ENCODE measurements at regions not wholly inside any gene's neighbourhood (a gene's known extent, or its start where the extent isn't known, plus 50 kb on each side); places are given as distances from the start of the nearest gene placed in this dataset.
"Not testable (repeated sequence)": the region's sequence is repeated elsewhere in the genome, so short reads cannot be mapped to it uniquely, and the experiment has no call there.

DNA sequence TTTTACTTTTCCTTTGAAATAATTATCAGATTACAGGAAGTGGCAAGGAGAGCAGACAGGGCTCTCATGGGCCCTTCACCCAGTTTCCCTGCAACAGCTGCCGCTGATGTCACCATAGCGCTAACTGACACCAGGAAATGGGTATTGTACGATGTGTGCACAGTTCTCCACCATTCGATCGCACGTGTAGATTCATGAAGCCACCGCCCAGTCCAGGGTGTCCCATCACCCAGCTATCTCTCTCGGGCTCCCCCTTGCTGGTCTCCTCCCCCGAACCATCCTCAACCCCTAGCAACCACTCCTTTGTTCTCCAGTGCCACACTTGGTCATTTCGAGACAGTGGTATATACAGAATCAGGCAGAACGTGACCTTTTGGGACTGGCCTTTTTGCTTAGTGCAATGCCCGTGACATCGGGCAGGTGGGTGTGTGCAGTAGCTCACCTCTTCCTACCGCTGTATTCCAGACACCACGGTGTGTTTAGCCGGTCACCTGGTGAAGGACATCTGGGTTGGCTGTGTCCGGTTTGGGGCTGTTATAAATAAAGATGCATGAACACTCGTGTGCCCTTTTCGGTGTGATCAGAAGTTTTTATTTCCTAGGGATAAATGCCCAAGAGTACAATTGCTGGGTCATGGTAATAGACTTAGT lies 118.4 kb downstream of the CRYAA start:
- TF ChIP-seq, protein P1, sequence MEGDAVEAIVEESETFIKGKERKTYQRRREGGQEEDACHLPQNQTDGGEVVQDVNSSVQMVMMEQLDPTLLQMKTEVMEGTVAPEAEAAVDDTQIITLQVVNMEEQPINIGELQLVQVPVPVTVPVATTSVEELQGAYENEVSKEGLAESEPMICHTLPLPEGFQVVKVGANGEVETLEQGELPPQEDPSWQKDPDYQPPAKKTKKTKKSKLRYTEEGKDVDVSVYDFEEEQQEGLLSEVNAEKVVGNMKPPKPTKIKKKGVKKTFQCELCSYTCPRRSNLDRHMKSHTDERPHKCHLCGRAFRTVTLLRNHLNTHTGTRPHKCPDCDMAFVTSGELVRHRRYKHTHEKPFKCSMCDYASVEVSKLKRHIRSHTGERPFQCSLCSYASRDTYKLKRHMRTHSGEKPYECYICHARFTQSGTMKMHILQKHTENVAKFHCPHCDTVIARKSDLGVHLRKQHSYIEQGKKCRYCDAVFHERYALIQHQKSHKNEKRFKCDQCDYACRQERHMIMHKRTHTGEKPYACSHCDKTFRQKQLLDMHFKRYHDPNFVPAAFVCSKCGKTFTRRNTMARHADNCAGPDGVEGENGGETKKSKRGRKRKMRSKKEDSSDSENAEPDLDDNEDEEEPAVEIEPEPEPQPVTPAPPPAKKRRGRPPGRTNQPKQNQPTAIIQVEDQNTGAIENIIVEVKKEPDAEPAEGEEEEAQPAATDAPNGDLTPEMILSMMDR (IDR thresholded peaks at IDR 0.05; ENCODE audit: control insufficient read depth, extremely low read depth, insufficient read depth) = no peak
- H3K4me3 ChIP-seq (ENCODE audit: low read depth, low read length) = no peak overlapping the region
- DNase-seq (ENCODE audit: low read depth) = peak; percentile 71

DNA sequence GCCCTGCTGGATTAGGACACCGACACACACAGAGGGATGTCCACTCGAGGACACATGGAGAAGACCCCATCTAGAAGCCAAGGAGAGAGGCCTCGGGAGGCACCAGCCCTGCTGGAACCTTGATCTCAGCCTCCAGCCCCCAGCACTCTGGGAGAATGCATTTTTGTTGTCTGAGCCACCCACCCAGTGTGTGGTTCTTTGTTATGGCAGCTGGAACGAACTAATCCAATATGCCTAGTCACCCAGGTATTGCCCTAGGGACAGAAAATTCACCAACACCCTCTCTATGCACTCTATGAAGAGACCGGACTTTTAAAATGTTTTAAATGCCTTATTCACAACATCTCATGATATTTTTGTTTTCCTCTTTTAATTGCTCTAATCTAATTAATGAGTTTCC lies 117.4 kb downstream of the CRYAA start:
- H3K4me3 ChIP-seq (ENCODE audit: low read depth, low read length) = no peak overlapping the region
- no peak for DNase-seq (ENCODE audit: low read depth)
- TF ChIP-seq, protein P1 (IDR thresholded peaks at IDR 0.05; ENCODE audit: control insufficient read depth, extremely low read depth, insufficient read depth) = no peak

DNA sequence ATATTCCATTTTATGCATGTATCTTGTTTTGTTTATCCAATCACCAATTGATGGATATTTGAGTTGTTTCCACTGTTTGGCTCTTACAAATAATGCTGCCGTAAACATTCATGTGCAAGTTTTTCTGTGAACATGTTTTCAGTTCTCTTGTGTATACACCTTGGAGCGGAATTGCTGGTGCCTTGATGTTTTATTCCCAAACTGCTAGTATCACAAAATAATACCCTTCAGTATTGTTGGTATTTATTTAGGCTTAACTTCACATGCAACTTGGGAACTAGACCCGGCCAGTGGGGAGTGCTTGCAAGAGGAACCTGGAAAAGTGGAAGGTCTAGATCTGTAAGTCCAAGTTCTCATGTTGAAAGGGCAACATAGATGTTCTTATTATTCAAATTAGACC lies 115.9 kb downstream of the CRYAA start:
- no peak for DNase-seq (ENCODE audit: low read depth)
- no peak overlapping the region for H3K4me3 ChIP-seq (ENCODE audit: low read depth, low read length)
- TF ChIP-seq, protein P1 (IDR thresholded peaks at IDR 0.05; ENCODE audit: control insufficient read depth, extremely low read depth, insufficient read depth) = no peak

DNA sequence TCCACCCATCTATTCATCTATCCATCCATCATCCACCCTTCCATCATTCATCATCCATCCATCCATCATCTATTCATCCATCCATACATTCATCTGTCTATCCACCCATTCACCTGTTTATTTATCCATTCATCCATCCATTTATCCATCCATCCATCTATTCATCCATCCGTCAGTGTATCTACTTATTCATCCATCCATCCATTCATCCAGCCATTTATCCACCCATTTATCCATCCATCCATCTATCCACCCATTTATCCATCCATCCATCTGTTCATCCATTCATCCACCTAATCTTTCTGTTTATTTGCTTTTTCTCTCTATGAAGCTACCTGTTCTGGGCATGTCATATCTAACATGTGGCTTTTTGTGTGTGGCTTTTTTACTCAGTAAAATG lies 115.4 kb downstream of the CRYAA start:
- TF ChIP-seq, protein P1 (IDR thresholded peaks at IDR 0.05; ENCODE audit: control insufficient read depth, extremely low read depth, insufficient read depth) = no peak
- no peak overlapping the region for H3K4me3 ChIP-seq (ENCODE audit: low read depth, low read length)
- no peak for DNase-seq (ENCODE audit: low read depth)

DNA sequence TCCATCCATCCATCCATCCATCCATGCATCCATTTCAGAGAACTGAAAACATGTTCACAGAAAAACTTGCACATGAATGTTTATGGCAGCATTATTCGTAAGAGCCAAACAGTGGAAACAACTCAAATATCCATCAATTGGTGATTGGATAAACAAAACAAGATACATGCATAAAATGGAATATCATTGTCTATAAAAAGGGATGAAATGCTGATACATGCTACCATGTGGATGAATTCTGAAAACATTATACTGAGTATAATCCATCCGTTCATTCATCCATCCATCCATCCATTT lies 115.1 kb downstream of the CRYAA start:
- not testable (repeated sequence) for DNase-seq (ENCODE audit: low read depth); H3K4me3 ChIP-seq (ENCODE audit: low read depth, low read length)

DNA sequence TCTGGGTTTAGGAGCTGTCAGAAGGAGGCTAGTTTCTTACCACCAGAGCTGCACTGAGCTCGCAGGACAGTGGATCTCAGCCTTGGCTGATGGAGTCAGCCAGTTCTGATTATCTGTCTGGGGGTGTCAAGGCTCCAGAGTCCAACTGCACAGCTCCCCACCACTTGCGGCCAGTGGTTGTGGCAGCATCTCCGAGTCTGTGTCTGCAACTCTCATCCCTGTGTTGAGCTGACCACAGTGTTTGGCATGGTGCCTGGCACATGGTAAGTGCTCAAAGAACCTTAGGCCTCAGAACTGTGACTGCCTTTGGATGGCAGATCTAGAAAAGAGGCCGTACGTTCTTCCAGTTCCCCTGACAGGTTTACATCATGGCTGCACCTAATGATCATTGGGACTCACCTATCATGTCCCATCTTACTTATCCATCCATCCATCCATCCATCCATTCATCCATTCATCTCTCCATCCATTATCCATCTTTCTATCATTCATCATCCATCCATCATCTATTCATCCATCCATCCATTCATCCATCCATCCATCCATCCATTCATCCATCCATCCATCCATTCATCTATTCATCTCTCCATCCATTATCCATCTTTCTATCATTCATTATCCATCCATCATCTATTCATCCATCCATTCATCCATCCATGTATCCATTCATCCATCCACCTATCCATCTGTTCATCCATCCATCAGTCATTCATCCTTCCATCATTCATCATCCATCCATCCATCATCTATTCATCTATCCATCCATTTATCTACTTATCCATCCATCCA lies 114.5 kb downstream of the CRYAA start:
- TF ChIP-seq, protein P1 (IDR thresholded peaks at IDR 0.05; ENCODE audit: control insufficient read depth, extremely low read depth, insufficient read depth) = no peak
- DNase-seq (ENCODE audit: low read depth) = no peak
- H3K4me3 ChIP-seq (ENCODE audit: low read depth, low read length) = no peak overlapping the region

DNA sequence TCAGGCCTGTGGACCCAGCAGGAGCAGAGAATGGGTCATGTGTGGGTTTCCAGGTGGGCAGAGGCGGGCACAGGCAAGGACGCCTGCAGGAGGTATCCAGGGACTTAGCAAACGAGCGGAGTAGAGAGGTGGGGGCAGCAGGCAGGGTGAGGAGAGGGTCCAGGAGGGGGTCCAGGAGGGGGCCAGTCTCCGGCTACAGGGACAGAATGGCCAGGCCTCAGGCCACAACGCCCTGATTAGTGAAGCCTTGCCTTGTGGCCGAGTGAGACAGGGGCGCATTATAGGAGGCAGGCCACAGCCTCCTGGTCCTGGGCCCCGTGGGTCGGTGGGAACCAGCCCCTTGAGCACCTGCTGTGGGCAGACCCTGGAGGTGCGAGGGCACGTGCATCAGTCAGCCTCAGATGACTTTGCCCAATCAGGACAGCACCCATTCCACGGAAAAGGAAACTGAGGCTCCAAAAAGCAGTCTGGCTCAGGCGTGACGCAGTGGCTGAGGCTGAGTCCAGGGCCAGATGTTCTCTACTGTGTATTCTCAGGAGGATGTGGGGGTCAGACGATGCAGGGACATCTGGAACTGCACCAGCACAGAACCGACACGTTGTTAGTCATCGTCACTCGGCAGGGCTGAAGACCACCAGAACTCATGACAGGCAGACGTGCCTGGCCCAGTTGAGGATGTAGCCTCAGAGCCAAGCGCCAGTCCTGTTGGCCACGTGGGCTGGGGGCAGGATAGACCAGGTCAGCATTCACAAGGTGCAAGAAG lies 113.7 kb downstream of the CRYAA start:
- TF ChIP-seq, protein P1 (IDR thresholded peaks at IDR 0.05; ENCODE audit: control insufficient read depth, extremely low read depth, insufficient read depth) = no peak

More for the DNA sequence above, 113.7 kb downstream of the CRYAA start:
- no peak overlapping the region for H3K4me3 ChIP-seq (ENCODE audit: low read depth, low read length)
- no peak for DNase-seq (ENCODE audit: low read depth)
